Mesendoderm (in vitro differentiated cells): ENCODE measurements at regions not wholly inside any gene's neighbourhood (a gene's known extent, or its start where the extent isn't known, plus 50 kb on each side); places are given as distances from the start of the nearest gene placed in this dataset.
"Not testable (repeated sequence)": the region's sequence is repeated elsewhere in the genome, so short reads cannot be mapped to it uniquely, and the experiment has no call there.

Experiments
- DNase-seq: peaks from one replicate; pipeline ENCODE4 v3.0.0; 2013
- H2AK5ac ChIP-seq: 2 replicates; pipeline ENCODE4 v1.6.1; 2013; ENCODE audit warnings: low read length, inconsistent platforms
- H2BK120ac ChIP-seq: 2 replicates; pipeline ENCODE4 v1.6.1; 2013; ENCODE audit warnings: low read depth, mild to moderate bottlenecking, low read length, moderate library complexity, mixed read lengths
- H2BK15ac ChIP-seq: replicated peaks from 2 replicates; pipeline ENCODE4 v1.6.1; 2013; ENCODE audit warnings: low read depth, mild to moderate bottlenecking, moderate library complexity
- H2BK5ac ChIP-seq: 2 replicates; pipeline ENCODE4 v1.6.1; 2013; ENCODE audit warnings: low read length, inconsistent platforms
- H3K18ac ChIP-seq: 2 replicates; pipeline ENCODE4 v1.6.1; 2013; ENCODE audit warnings: mild to moderate bottlenecking, low read length, mixed read lengths
- H3K23ac ChIP-seq: one replicate; pipeline ENCODE4 v1.6.1; 2013; ENCODE audit warnings: low read length
- H3K27ac ChIP-seq: 2 replicates; pipeline ENCODE4 v1.5.1; 2013; ENCODE audit warnings: low read depth, mild to moderate bottlenecking, inconsistent platforms, low read length, moderate library complexity
- H3K27me3 ChIP-seq: 2 replicates; pipeline ENCODE4 v1.6.1; 2013; ENCODE audit warnings: low read length, control low read depth, mild to moderate bottlenecking, inconsistent platforms; ENCODE audit not compliant: insufficient read depth, poor library complexity
- H3K36me3 ChIP-seq: 2 replicates; pipeline ENCODE4 v1.6.1; 2013; ENCODE audit warnings: low read length, inconsistent platforms; ENCODE audit not compliant: control insufficient read depth, insufficient read depth
- H3K4ac ChIP-seq: one replicate; pipeline ENCODE4 v1.6.1; 2013; ENCODE audit warnings: low read depth, mild to moderate bottlenecking, low read length, moderate library complexity
- H3K4me1 ChIP-seq: 2 replicates; pipeline ENCODE4 v1.6.1; 2013; ENCODE audit warnings: low read depth, low read length, inconsistent platforms; ENCODE audit not compliant: control insufficient read depth
- H3K4me2 ChIP-seq: 2 replicates; pipeline ENCODE4 v1.6.1; 2013; ENCODE audit warnings: low read length
- H3K4me3 ChIP-seq: 2 replicates; pipeline ENCODE4 v1.5.1; 2013; ENCODE audit warnings: mild to moderate bottlenecking, low read length
- H3K56ac ChIP-seq: one replicate; pipeline ENCODE4 v1.6.1; 2013; ENCODE audit warnings: low read length
- H3K79me1 ChIP-seq: 2 replicates; pipeline ENCODE4 v1.6.1; 2013; ENCODE audit warnings: low read length, inconsistent platforms
- H3K79me2 ChIP-seq: 2 replicates; pipeline ENCODE4 v1.6.1; 2013; ENCODE audit warnings: mild to moderate bottlenecking, low read length; ENCODE audit not compliant: control insufficient read depth, insufficient read depth
- H3K9ac ChIP-seq: 2 replicates; pipeline ENCODE4 v1.6.1; 2013; ENCODE audit warnings: low read length, inconsistent platforms
- H4K5ac ChIP-seq: one replicate; pipeline ENCODE4 v1.6.1; 2013; ENCODE audit warnings: low read length
- H4K8ac ChIP-seq: one replicate; pipeline ENCODE4 v1.6.1; 2013; ENCODE audit warnings: low read depth, mild to moderate bottlenecking, control low read depth, low read length, moderate library complexity
- whole genome bisulfite sequencing: extraction: QIAGEN DNeasy Blood & Tissue Kit; methylation state at CpG from one replicate; pipeline ENCODE4 v1.1.7; 2013; ENCODE audit warnings: low lambda C conversion rate, missing lambda C conversion rate; ENCODE audit not compliant: insufficient coverage; ENCODE audit errors: extremely low coverage; 5-methylcytosine and 5-hydroxymethylcytosine counted together

- DNase-seq, H2BK120ac ChIP-seq, H4K5ac ChIP-seq, H3K36me3 ChIP-seq, H2AK5ac ChIP-seq, H3K4me1 ChIP-seq, H3K79me1 ChIP-seq, H4K8ac ChIP-seq, H3K23ac ChIP-seq, H3K4me3 ChIP-seq, H3K9ac ChIP-seq, H3K27me3 ChIP-seq, H2BK5ac ChIP-seq, H3K18ac ChIP-seq, H3K4ac ChIP-seq, H2BK15ac ChIP-seq, H3K27ac ChIP-seq, H3K79me2 ChIP-seq, H3K56ac ChIP-seq, H3K4me2 ChIP-seq: not testable (repeated sequence)
- no CpG with 5 or more reads among the region's 18 CpGs for WGBS
These were observed 353.6 kb upstream of the FRG1 start for GRCh38 chr4:189586908-189587632.

GRCh38 chr4:189589201-189589600, 351.5 kb upstream of the FRG1 start:
- not testable (repeated sequence) for DNase-seq
- WGBS: no CpG with 5 or more reads among the region's 12 CpGs

GRCh38 chr4:189592890-189593289, 347.8 kb upstream of the FRG1 start:
- DNase-seq: no peak
- Histone ChIP-seq H3K18ac (no peak overlapping the region), H3K56ac (no peak overlapping the region), H3K27me3 (no peaks in the 10 kb centered on the region), H3K23ac (no peak overlapping the region), H3K4me2 (no peak overlapping the region), H2BK5ac (no peak overlapping the region), H3K36me3 (no peaks in the 10 kb centered on the region), H4K8ac (no peak overlapping the region), H3K4ac (no peak overlapping the region), H2BK15ac (no peak overlapping the region), H2BK120ac (no peak overlapping the region), H3K79me1 (no peaks in the 10 kb centered on the region), H3K4me3 (no peak overlapping the region), H3K27ac (no peak overlapping the region), H3K79me2 (no peaks in the 10 kb centered on the region), H2AK5ac (no peak overlapping the region), H4K5ac (no peak overlapping the region), H3K4me1 (no peaks in the 10 kb centered on the region), H3K9ac (no peak overlapping the region)
- WGBS: no CpG with 5 or more reads among the region's 5 CpGs

More at GRCh38 chr4:189589201-189589600, 351.5 kb upstream of the FRG1 start:
- H3K27ac ChIP-seq, H4K5ac ChIP-seq, H2BK5ac ChIP-seq, H2AK5ac ChIP-seq, H3K36me3 ChIP-seq, H2BK120ac ChIP-seq, H3K4me1 ChIP-seq, H3K4me2 ChIP-seq, H3K18ac ChIP-seq, H3K79me1 ChIP-seq, H3K23ac ChIP-seq, H3K4me3 ChIP-seq, H2BK15ac ChIP-seq, H3K56ac ChIP-seq, H3K4ac ChIP-seq, H3K27me3 ChIP-seq, H3K79me2 ChIP-seq, H3K9ac ChIP-seq, H4K8ac ChIP-seq: not testable (repeated sequence)

GRCh38 chr4:189597341-189597740, 343.3 kb upstream of the FRG1 start:
- Histone ChIP-seq H2AK5ac (no peak overlapping the region), H3K27ac (no peak overlapping the region)

GRCh38 chr4:189600264-189600663, 340.4 kb upstream of the FRG1 start:
- Histone ChIP-seq H3K79me2 (no peaks in the 10 kb centered on the region), H3K4me3 (no peak overlapping the region), H3K36me3 (no peaks in the 10 kb centered on the region), H3K23ac (no peak overlapping the region), H2AK5ac (no peak overlapping the region), H3K27me3 (no peaks in the 10 kb centered on the region), H2BK5ac (no peak overlapping the region), H2BK120ac (no peak overlapping the region), H3K4me2 (no peak overlapping the region), H3K9ac (no peak overlapping the region), H3K27ac (no peak overlapping the region), H3K79me1 (no peaks in the 10 kb centered on the region), H4K5ac (no peak overlapping the region), H4K8ac (no peak overlapping the region), H3K18ac (no peak overlapping the region), H3K4ac (no peak overlapping the region), H3K4me1 (no peaks in the 10 kb centered on the region), H2BK15ac (no peak overlapping the region), H3K56ac (no peak overlapping the region)
- no peak for DNase-seq
- no CpG with 5 or more reads among the region's 6 CpGs for WGBS

More at GRCh38 chr4:189597341-189597740, 343.3 kb upstream of the FRG1 start:
- H3K27me3 ChIP-seq: no peaks in the 10 kb centered on the region
- no peak overlapping the region for H3K23ac ChIP-seq
- no peak overlapping the region for H3K4me3 ChIP-seq
- H4K5ac ChIP-seq: no peak overlapping the region
- H2BK5ac ChIP-seq: no peak overlapping the region
- H3K4me2 ChIP-seq: no peak overlapping the region
- no peak overlapping the region for H3K9ac ChIP-seq
- no peak overlapping the region for H4K8ac ChIP-seq
- no peak overlapping the region for H3K56ac ChIP-seq
- H2BK15ac ChIP-seq: no peak overlapping the region
- WGBS: no CpG with 5 or more reads among the region's 8 CpGs
- H2BK120ac ChIP-seq: no peak overlapping the region
- H3K18ac ChIP-seq: no peak overlapping the region
- H3K4ac ChIP-seq: no peak overlapping the region
- no peaks in the 10 kb centered on the region for H3K4me1 ChIP-seq
- H3K79me1 ChIP-seq: no peaks in the 10 kb centered on the region
- H3K79me2 ChIP-seq: no peaks in the 10 kb centered on the region
- H3K36me3 ChIP-seq: no peaks in the 10 kb centered on the region
- no peak for DNase-seq
